K562 (cell line): ENCODE measurements at regions not wholly inside any gene's neighbourhood (a gene's known extent, or its start where the extent isn't known, plus 50 kb on each side); places are given as distances from the start of the nearest gene placed in this dataset.

Experiments
- ATAC-seq: fragments of 200-7000 bp; cut with Tn5 transposase; 3 replicates; pipeline ENCODE4 v1.9.1; 2020; ENCODE audit warnings: moderate library complexity
- BruUV-seq: library from RNA; stranded (reverse); fragments of 400-500 nt; replicated peaks from 2 replicates; lab custom pipeline; 2021; lab: Mats Ljungman, UMichigan
- CTCF ChIA-PET: fragments of 300-600 bp; formaldehyde crosslinking; extraction: SDS; loops from one replicate; lab custom pipeline; 2021; ENCODE audit warnings: low intra/inter-chr PET ratio; lab: Yijun Ruan, JAX
- POLR2A ChIA-PET: fragments of 300-600, 350-650 bp; sonication (Branson Sonifier 250); formaldehyde crosslinking; extraction: SDS; loops from one replicate; lab custom pipeline; 2021; ENCODE audit warnings: antibody characterized with exemption, inconsistent platforms; lab: Yijun Ruan, JAX
- DNase-seq, 4 experiments: peaks; one replicate each; pipeline versions ENCODE4 v3.0.0 to v3.0.0-alpha.2; 2011 to 2018; ENCODE audit warnings: low spot score in 3 of 4, mixed read lengths in 3 of 4; ENCODE audit errors: extremely low read depth in 1 of 4
- FAIRE-seq: peaks from 2 replicates; lab custom pipeline; 2011; peaks lifted over from hg19 to GRCh38; lab: Jason Lieb, UNC
- H2AFZ ChIP-seq: 2 replicates; pipeline ENCODE4 v1.6.0; 2011; ENCODE audit warnings: low read depth, low read length, control low read depth, inconsistent platforms
- H3K27ac ChIP-seq: fragments of 200-600 bp; 3 replicates; pipeline ENCODE4 v1.8.0; 2011; ENCODE audit warnings: low read depth, mild to moderate bottlenecking, control low read depth, inconsistent platforms, low read length, moderate library complexity, mixed read lengths; ENCODE audit errors: extremely low read depth
- H3K27me3 ChIP-seq, 2 experiments: fragments of 300-600 bp in 1 of 2; 2 replicates in 1 of 2; 3 replicates in 1 of 2; pipeline versions ENCODE4 v1.6.0 to v1.8.0; 2011; ENCODE audit warnings: inconsistent platforms in 2 of 2, low read length in 2 of 2, mild to moderate bottlenecking in 1 of 2, mixed read lengths in 1 of 2, moderate library complexity in 1 of 2; ENCODE audit not compliant: control insufficient read depth in 2 of 2, insufficient read depth in 2 of 2
- H3K36me3 ChIP-seq: fragments of 300-600 bp; 3 replicates; pipeline ENCODE4 v1.8.0; 2011; ENCODE audit warnings: mild to moderate bottlenecking, low read length, inconsistent platforms; ENCODE audit not compliant: control insufficient read depth, insufficient read depth
- H3K4me1 ChIP-seq, 2 experiments: fragments of 200-600 bp in 1 of 2; replicated peaks in 1 of 2; 2 replicates in 1 of 2; 3 replicates in 1 of 2; pipeline versions ENCODE4 v1.5.1 to v1.8.0; 2011; ENCODE audit warnings: inconsistent platforms in 2 of 2, low read length in 2 of 2, mild to moderate bottlenecking in 1 of 2, mixed read lengths in 1 of 2, moderate library complexity in 1 of 2; ENCODE audit not compliant: control insufficient read depth in 2 of 2, insufficient read depth in 2 of 2
- H3K4me2 ChIP-seq: 2 replicates; pipeline ENCODE4 v1.6.1; 2011; ENCODE audit warnings: low read length, control low read depth, inconsistent platforms, mixed read lengths; ENCODE audit not compliant: insufficient read depth
- H3K4me3 ChIP-seq: fragments of 200-600 bp; sonication (generic), shearing (Covaris generic); 2 replicates; pipeline ENCODE4 v1.5.1; 2016; ENCODE audit warnings: control low read depth, inconsistent platforms
- H3K79me2 ChIP-seq: fragments of 200-600 bp; 3 replicates; pipeline ENCODE4 v1.8.0; 2011; ENCODE audit warnings: low read length, inconsistent platforms; ENCODE audit not compliant: control insufficient read depth, insufficient read depth
- H3K9ac ChIP-seq, 2 experiments: 2 replicates each; pipeline versions ENCODE4 v1.6.0 to v1.6.1; 2011; ENCODE audit warnings: low read depth in 2 of 2, low read length in 2 of 2, control low read depth in 1 of 2, inconsistent platforms in 1 of 2, mild to moderate bottlenecking in 1 of 2, mixed read lengths in 1 of 2; ENCODE audit not compliant: insufficient read depth in 1 of 2
- H3K9me1 ChIP-seq: one replicate; pipeline ENCODE4 v1.6.0; 2011; ENCODE audit warnings: inconsistent platforms, mild to moderate bottlenecking, low read length, moderate library complexity; ENCODE audit not compliant: control insufficient read depth, insufficient read depth
- H3K9me3 ChIP-seq: replicated peaks from 2 replicates; pipeline ENCODE4 v1.5.1; 2011; ENCODE audit warnings: low read depth, low read length, inconsistent platforms; ENCODE audit not compliant: control insufficient read depth, insufficient read depth
- H4K20me1 ChIP-seq: replicated peaks from 2 replicates; pipeline ENCODE4 v1.6.1; 2011; ENCODE audit warnings: low read length, inconsistent platforms, mixed read lengths; ENCODE audit not compliant: control insufficient read depth, insufficient read depth
- CHD4 ChIP-seq: fragments of 200-600 bp; sonication (generic); IDR thresholded peaks from 3 replicates; pipeline ENCODE4 v1.6.1; 2012; ENCODE audit warnings: low read depth, mild to moderate bottlenecking, mixed read lengths, low read length, inconsistent platforms; ENCODE audit not compliant: insufficient read depth, insufficient replicate concordance, poor library complexity, severe bottlenecking
- NR2C2 ChIP-seq, 2 experiments: fragments of 200-800 bp in 1 of 2; sonication (Bioruptor generic) in 1 of 2; sonication (generic) in 1 of 2; formaldehyde crosslinking in 1 of 2; IDR thresholded peaks; 2 replicates each; pipeline versions ENCODE4 v1.6.1 to v1.8.0; 2016 to 2022; ENCODE audit warnings: mild to moderate bottlenecking in 1 of 2, missing compliant biosample characterization in 1 of 2, missing genetic modification characterization in 1 of 2, missing genetic modification reagents in 1 of 2
- RBBP5 ChIP-seq: fragments of 200-600 bp; sonication (generic); IDR thresholded peaks from 2 replicates; pipeline ENCODE4 v1.6.1; 2012; ENCODE audit warnings: borderline replicate concordance, mild to moderate bottlenecking, low read length, control low read depth, inconsistent platforms; ENCODE audit not compliant: insufficient read depth, poor library complexity, severe bottlenecking
- WGBS: fragments of 100-300 bp; shearing (Covaris generic); methylation state at CpG from one replicate; pipeline ENCODE4 v1.1.6; 2016; ENCODE audit warnings: low coverage, mixed read lengths; ENCODE audit not compliant: insufficient coverage; ENCODE audit errors: missing lambda C conversion rate; 5-methylcytosine and 5-hydroxymethylcytosine counted together
- in situ Hi-C: fragments of 300-500 bp; cut with MboI; formaldehyde crosslinking; loops from 4 replicates; pipeline ENCODE4 v1.15.0; 2018; ENCODE audit warnings: inconsistent platforms, mixed read lengths
- intact Hi-C: fragments of 100-400 bp; cut with micrococcal nuclease; formaldehyde crosslinking; loops from 2 replicates; pipeline ENCODE4 v1.14.2; 2022
- TF ChIP-seq, protein P1 (sequence below): fragments of 200-800 bp; sonication (Bioruptor generic); IDR thresholded peaks from 2 replicates; pipeline ENCODE4 v1.6.1; 2017; ENCODE audit warnings: missing genetic modification characterization, missing compliant biosample characterization

DNA sequence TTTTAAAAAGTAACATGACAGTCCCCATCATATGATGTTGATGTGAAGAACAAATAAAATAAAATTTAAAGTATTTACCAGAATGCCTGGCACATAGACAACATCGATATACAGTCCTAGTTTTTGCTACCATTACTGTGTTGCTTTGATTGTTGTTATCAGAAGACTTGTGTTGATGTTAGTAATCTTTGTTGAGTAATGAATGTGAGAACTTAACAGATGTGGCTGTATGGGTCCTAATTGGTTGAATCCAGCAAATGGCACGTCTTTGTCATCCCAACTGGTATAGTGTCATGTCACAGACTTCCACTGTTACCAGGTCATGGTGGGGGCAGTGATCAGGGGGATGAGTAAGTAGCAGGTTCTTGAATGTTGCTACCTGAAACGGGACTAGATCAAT is 1151.4 kb upstream of the CDH8 start:
- ATAC-seq, result no peak
- no peaks in the 10 kb centered on the region for H3K4me1 ChIP-seq
- no TSS peak for BruUV-seq
- no peaks in the 10 kb centered on the region for H3K79me2 ChIP-seq
- H3K4me2 ChIP-seq, result no peak overlapping the region
- no peak overlapping the region for H3K4me3 ChIP-seq
- no peak overlapping the region for H3K9ac ChIP-seq
- H3K9me1 ChIP-seq, result no peaks in the 10 kb centered on the region
- H4K20me1 ChIP-seq, result no peaks in the 10 kb centered on the region
- no peaks in the 10 kb centered on the region for H3K9me3 ChIP-seq
- no peaks in the 10 kb centered on the region for H3K27me3 ChIP-seq
- TF ChIP-seq NR2C2 (CRISPR knock-in tag; IDR thresholded peaks at IDR 0.05), result no peak
- no peak for TF ChIP-seq NR2C2 (tag; IDR thresholded peaks at IDR 0.05)
- no peak for TF ChIP-seq CHD4
- TF ChIP-seq, protein P1, sequence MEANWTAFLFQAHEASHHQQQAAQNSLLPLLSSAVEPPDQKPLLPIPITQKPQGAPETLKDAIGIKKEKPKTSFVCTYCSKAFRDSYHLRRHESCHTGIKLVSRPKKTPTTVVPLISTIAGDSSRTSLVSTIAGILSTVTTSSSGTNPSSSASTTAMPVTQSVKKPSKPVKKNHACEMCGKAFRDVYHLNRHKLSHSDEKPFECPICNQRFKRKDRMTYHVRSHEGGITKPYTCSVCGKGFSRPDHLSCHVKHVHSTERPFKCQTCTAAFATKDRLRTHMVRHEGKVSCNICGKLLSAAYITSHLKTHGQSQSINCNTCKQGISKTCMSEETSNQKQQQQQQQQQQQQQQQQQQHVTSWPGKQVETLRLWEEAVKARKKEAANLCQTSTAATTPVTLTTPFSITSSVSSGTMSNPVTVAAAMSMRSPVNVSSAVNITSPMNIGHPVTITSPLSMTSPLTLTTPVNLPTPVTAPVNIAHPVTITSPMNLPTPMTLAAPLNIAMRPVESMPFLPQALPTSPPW (CRISPR knock-in tag), result no peak
- TF ChIP-seq RBBP5, result no peak
- intact Hi-C loops (no loop called here), in situ Hi-C loops (no loop called here)
- 0% methylated on average over 3 of the region's 3 CpGs for WGBS
- no peaks in the 10 kb centered on the region for H3K36me3 ChIP-seq
- POLR2A ChIA-PET, result no interaction called here
- H2AFZ ChIP-seq, result no peak overlapping the region
- no peak overlapping the region for H3K27ac ChIP-seq
- no peak for DNase-seq
- no peak for FAIRE-seq
- CTCF ChIA-PET, result no interaction called here
